Skeletal muscle tissue (tissue), 3 donors: ENCODE measurements at regions not wholly inside any gene's neighbourhood (a gene's known extent, or its start where the extent isn't known, plus 50 kb on each side); places are given as distances from the start of the nearest gene placed in this dataset.

Experiments used
- H3K27ac ChIP-seq: one replicate; pipeline ENCODE4 v1.7.0; 2013; ENCODE audit warnings: mild to moderate bottlenecking, low read depth, low read length, inconsistent platforms
- H3K27me3 ChIP-seq, 3 donors: one replicate each; pipeline ENCODE4 v1.7.0; 2013; ENCODE audit warnings: low read length in 3 of 3; ENCODE audit not compliant: control insufficient read depth in 3 of 3, insufficient read depth in 3 of 3
- H3K36me3 ChIP-seq, 3 donors: one replicate each; pipeline ENCODE4 v1.7.0; 2013; ENCODE audit warnings: low read length in 3 of 3; ENCODE audit not compliant: control insufficient read depth in 3 of 3, insufficient read depth in 3 of 3
- H3K4me1 ChIP-seq, 3 donors: one replicate each; pipeline ENCODE4 v1.7.0; 2013; ENCODE audit warnings: low read length in 3 of 3, mild to moderate bottlenecking in 3 of 3; ENCODE audit not compliant: control insufficient read depth in 3 of 3, insufficient read depth in 3 of 3
- H3K4me3 ChIP-seq, 3 donors: one replicate each; pipeline ENCODE4 v1.7.0; 2013; ENCODE audit warnings: low read length in 3 of 3
- H3K9ac ChIP-seq, 3 donors: one replicate each; pipeline ENCODE4 v1.7.0; 2013; ENCODE audit warnings: low read length in 3 of 3, mild to moderate bottlenecking in 3 of 3, moderate library complexity in 2 of 3, low read depth in 1 of 3
- H3K9me3 ChIP-seq, 3 donors: one replicate each; pipeline ENCODE4 v1.7.0; 2013; ENCODE audit warnings: low read length in 3 of 3; ENCODE audit not compliant: control insufficient read depth in 3 of 3
- donor health status: Osteomylitis.

DNA sequence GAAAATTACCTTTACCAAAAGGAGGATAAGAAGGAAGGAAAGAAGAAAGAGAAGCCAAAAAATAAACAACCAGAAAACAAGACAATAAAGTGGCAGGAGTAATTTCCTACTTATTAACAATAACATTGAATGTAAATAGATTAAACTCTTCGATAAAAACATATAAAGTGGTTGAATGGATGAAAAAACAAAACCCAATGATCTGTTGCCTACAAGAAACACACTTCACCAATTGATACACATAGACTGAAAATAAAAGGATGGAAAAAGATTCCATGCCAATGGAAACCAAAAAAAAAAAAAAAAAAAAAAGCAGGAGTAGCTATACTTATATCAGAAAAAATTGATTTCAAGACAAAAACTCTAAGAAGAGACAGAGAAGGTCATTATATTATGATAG lies 518.9 kb downstream of the BCKDHB start:
- Histone ChIP-seq H3K27ac (no peak overlapping the region), H3K9ac (no peak overlapping the region), H3K9me3 (peaks cover 0 to 4% (median 3%) of the 10 kb centered on the region in 3 donors), H3K4me1 (no peaks in the 10 kb centered on the region), H3K4me3 (no peak overlapping the region), H3K27me3 (no peaks in the 10 kb centered on the region), H3K36me3 (no peaks in the 10 kb centered on the region)

DNA sequence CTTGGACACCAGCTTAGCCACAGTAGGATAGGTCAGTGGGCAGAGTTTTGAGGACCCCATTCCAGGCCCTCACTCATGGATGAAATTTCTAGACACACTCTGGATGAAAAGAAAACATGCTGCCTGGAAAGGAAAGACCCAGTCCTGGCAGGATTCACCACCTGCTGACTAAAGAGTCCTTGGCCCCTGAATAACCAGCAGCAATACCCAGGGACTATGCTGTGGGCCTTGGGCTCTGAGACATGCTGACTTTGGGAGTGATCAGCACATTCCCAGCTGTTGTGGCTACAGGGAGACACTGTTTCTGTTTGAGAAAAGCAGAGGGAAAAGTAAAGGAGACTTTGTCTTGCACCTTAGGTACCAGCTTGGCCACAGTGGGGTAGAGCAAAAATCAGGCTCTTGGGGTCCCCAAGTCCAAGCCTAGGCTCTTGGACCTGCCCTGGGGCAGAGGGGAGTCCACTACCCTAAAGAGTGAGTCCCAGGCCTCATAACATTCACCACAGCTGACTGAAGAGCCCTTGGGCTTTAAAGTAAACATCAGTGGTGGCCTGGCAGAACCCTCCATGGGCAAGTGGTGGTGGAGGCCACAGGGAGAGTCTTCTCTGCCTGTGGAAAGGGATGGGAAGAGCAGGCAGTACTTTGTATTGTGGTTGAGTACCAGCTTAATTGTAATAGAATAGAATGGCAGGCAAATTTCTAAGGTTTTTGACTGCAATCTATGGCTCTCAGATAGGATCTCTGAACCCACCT lies 516.8 kb downstream of the BCKDHB start:
- H3K4me3 ChIP-seq: no peak overlapping the region
- no peaks in the 10 kb centered on the region for H3K4me1 ChIP-seq
- no peaks in the 10 kb centered on the region for H3K27me3 ChIP-seq
- H3K9me3 ChIP-seq: peaks cover 0 to 3% (median 1%) of the 10 kb centered on the region in 3 donors
- no peaks in the 10 kb centered on the region for H3K36me3 ChIP-seq
- H3K9ac ChIP-seq: no peak overlapping the region
- H3K27ac ChIP-seq: no peak overlapping the region

DNA sequence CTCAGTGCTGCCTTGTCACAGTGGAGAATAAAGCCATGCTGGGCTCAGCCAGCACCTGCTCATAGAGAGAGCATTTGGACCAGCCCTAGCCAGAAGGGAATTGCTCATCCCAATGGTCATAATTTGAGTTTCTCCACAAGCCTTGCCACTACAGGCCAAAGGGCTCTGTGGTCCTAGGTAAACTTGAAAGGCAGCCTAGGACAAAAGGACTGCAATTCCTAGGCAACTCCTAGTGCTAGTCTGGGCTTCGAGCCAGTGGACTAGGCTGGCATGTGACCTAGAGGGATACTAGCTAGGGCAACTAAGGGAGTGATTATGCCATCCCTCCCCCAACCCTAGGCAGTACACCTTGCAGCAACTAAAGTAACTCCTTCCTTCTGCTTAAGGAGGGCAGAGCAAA lies 516.2 kb downstream of the BCKDHB start:
- H3K4me3 ChIP-seq: no peak overlapping the region
- no peak overlapping the region for H3K27ac ChIP-seq
- H3K9ac ChIP-seq: no peak overlapping the region
- no peaks in the 10 kb centered on the region for H3K4me1 ChIP-seq
- peaks cover 0 to 3% (median 0%) of the 10 kb centered on the region in 3 donors for H3K9me3 ChIP-seq
- no peaks in the 10 kb centered on the region for H3K27me3 ChIP-seq
- no peaks in the 10 kb centered on the region for H3K36me3 ChIP-seq

DNA sequence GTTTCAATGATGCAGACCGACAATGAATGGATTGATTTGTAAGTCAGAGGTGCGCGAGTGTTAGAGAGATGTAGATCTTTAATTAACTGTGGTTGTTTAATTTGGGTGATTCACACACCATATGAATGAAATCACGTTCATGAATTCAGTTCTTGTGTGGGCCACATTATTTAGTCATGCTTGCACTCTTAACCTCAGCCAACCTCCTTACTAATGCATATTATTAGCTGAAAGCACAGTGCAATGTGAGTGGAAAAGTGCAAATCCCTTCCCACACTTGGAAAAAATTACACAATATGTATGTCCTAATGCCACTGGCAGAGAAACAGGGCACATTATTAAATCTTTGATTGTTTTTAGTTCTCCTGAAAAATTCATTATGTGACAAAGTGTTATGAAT lies 512.5 kb downstream of the BCKDHB start:
- Histone ChIP-seq H3K9me3 (no peaks in the 10 kb centered on the region), H3K4me3 (no peak overlapping the region), H3K36me3 (no peaks in the 10 kb centered on the region), H3K27me3 (no peaks in the 10 kb centered on the region), H3K27ac (no peak overlapping the region), H3K4me1 (no peaks in the 10 kb centered on the region), H3K9ac (no peak overlapping the region)

DNA sequence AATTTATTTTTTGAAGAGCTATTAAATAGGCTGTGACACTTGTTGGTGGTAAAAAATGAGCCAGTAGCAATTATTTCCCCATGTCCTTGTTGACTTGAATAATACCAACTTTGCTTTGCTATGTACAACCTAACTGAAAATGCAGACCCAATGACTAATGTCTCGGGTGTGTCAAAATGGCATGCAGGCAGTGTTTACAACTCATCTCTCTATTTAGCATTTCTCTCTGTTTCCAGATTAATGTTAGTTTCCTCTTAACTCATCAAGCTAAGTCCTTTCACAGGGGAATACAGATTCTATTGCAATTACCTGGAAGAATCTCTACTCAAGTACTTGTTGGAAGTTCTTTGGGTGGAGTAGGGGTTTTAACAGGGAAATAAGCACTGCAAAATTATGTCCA lies 504.4 kb downstream of the BCKDHB start:
- Histone ChIP-seq H3K9ac (no peak overlapping the region), H3K27ac (no peak overlapping the region), H3K4me3 (no peak overlapping the region), H3K9me3 (no peaks in the 10 kb centered on the region), H3K4me1 (peaks cover 2 to 8% (median 3%) of the 10 kb centered on the region in 3 donors), H3K27me3 (no peaks in the 10 kb centered on the region), H3K36me3 (no peaks in the 10 kb centered on the region)

DNA sequence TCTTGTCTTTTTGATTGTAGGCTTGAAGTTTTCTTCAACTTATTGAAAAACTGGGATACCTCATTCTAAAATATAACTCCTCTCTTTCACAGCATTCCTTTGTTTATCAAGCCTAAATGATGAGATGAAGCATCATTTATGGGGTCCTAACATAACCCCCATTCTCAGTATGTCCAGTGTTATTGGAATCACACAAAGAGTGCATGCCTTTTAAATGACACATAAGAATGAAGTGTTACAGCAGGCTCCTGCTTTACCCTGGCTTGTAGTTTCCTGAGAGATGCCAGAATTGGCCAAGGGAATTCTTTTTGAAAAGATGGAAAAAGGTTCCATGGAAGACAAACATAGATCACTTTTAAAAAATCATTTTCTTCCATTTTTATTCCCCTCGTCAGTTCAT lies 502.4 kb downstream of the BCKDHB start:
- Histone ChIP-seq H3K9me3 (no peaks in the 10 kb centered on the region), H3K27ac (no peak overlapping the region), H3K36me3 (no peaks in the 10 kb centered on the region), H3K4me3 (no peak overlapping the region), H3K27me3 (no peaks in the 10 kb centered on the region), H3K9ac (no peak overlapping the region), H3K4me1 (peaks cover 2 to 8% (median 3%) of the 10 kb centered on the region in 3 donors)

DNA sequence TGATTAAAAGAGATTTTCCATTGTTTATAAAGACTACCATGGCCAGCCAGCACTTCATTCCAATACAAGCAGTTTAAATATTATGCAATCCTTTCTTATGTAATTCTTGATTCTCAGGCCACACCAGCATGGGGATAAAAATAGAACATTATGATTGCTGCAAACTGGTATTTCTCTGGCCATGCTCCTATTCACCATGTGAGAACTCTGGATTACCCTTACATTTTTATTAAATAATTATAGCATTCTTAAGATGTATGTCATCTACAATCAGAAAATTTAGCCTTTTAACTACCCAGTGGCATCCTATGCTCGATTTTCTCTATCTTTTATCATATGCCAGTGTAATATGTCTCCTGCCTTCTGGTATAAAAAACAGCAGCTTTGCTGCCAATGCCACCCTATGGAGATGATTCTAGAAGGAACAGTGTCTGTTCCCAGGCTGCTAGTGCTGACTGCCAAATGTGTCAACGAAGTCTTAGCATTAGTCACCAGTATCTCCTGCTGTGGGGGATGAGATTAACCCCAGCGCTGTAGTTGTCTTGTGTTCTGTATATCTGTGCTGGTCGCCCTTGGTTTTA lies 501.4 kb downstream of the BCKDHB start:
- Histone ChIP-seq H3K9me3 (no peaks in the 10 kb centered on the region), H3K36me3 (no peaks in the 10 kb centered on the region), H3K27me3 (no peaks in the 10 kb centered on the region), H3K4me3 (no peak overlapping the region), H3K4me1 (peaks cover 2 to 8% (median 3%) of the 10 kb centered on the region in 3 donors), H3K27ac (peak overlapping the region; percentile 48), H3K9ac (no peak overlapping the region)

DNA sequence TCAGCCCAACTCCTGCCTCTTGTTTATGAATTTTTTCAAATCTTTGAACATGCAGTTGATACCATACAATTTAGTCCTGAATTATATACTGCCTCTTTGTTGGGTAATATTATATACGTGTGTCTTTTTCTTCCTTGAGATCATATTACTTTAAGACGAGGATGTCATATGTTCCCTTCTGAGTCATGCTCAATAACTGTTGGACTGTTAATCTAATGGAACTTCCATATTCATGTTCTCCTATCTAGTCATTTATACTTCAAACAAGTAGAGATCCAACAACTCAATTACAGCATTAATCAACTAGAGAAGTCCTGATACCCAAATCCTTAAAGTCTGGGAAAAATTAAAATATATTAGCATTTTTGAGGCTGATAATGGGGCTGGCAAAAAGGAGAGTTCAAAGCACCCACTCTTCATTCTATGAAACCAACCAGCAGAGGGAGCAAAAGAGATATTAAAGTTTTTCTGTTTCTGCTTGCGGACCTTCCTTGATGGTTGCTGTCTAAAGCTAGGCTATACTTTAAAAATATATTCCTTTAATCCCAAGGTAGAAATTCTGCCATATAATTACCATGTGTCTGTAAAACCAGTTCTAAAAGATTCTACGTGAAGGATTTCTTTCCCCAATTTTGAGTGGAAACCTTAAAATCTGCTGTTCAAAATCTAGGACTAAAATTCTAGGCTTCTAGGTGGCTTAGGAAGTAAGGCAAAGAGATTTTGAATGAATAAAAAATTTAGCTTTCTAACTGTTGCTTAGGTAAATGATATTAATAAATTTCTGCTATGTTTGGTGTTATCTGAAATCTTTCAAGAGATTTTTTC lies 498.9 kb downstream of the BCKDHB start:
- H3K27ac ChIP-seq: no peak overlapping the region
- H3K27me3 ChIP-seq: no peaks in the 10 kb centered on the region
- H3K36me3 ChIP-seq: no peaks in the 10 kb centered on the region
- H3K4me1 ChIP-seq: peaks cover 2 to 8% (median 3%) of the 10 kb centered on the region in 3 donors
- no peak overlapping the region for H3K4me3 ChIP-seq
- H3K9ac ChIP-seq: no peak overlapping the region
- no peaks in the 10 kb centered on the region for H3K9me3 ChIP-seq

DNA sequence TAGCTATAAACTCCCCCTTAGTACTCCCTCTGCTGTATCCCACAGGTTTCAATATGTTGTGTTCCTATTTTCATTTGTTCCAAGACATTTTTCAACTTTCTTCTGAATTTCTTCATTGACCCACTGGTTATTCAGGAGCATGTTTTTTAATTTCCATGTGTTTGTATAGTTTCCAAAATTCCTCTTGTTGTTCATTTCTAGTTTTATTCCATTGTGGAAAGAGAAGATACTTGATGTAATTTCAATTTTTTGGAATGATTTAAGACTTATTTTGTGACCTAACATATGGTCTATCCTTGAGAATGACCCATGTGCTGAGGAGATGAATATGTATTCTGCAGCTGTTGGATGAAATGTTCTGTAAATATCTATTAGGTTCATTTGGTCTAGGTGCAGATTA lies 497.2 kb downstream of the BCKDHB start:
- H3K36me3 ChIP-seq: no peaks in the 10 kb centered on the region
- peaks cover 2 to 6% (median 3%) of the 10 kb centered on the region in 3 donors for H3K4me1 ChIP-seq
- H3K4me3 ChIP-seq: no peak overlapping the region
- no peaks in the 10 kb centered on the region for H3K27me3 ChIP-seq
- no peak overlapping the region for H3K27ac ChIP-seq
- H3K9me3 ChIP-seq: no peaks in the 10 kb centered on the region
- H3K9ac ChIP-seq: no peak overlapping the region

DNA sequence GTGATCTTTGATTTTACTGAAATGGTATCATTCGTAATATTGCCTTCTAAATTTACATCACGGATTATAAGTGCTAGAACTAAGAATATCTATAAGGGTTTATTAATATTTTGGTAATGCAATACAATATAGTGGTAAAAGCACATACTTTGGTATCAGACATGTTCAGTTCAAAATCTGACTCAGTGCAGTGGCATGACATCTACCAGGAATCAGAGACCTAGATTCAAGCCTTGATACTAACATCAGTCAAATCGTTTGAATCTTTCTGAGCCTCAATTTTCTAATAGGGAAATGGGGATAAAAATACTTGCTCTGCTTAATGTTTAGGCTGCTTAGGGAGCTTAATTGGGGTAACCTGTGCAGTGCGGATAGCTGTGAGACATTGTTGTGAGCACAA lies 488.0 kb downstream of the BCKDHB start:
- H3K27me3 ChIP-seq: no peaks in the 10 kb centered on the region
- no peak overlapping the region for H3K9ac ChIP-seq
- H3K4me3 ChIP-seq: no peak overlapping the region
- no peaks in the 10 kb centered on the region for H3K36me3 ChIP-seq
- no peaks in the 10 kb centered on the region for H3K4me1 ChIP-seq
- no peak overlapping the region for H3K27ac ChIP-seq
- H3K9me3 ChIP-seq: no peaks in the 10 kb centered on the region
